A549 (cell line): ENCODE measurements at regions not wholly inside any gene's neighbourhood (a gene's known extent, or its start where the extent isn't known, plus 50 kb on each side); places are given as distances from the start of the nearest gene placed in this dataset.
A peak's percentile ranks its signal among the peaks of the same experiment; 100 is the strongest.

Experiments used
- ATAC-seq, 2 experiments: fragments of 200-7000 bp in 1 of 2; fragments of >200 bp in 1 of 2; cut with Nextera tagmentation in 1 of 2; cut with Tn5 transposase in 1 of 2; 3 replicates each; pipeline versions ENCODE4 v1.8.0 to v1.9.1; 2018 to 2020; ENCODE audit warnings: mild to moderate bottlenecking in 1 of 2, moderate library complexity in 1 of 2
- CTCF ChIA-PET: fragments of 300-600 bp; sonication (Branson Sonifier 250); formaldehyde crosslinking; extraction: SDS; loops from one replicate; lab custom pipeline; 2021; ENCODE audit warnings: antibody characterized with exemption, inconsistent platforms; lab: Yijun Ruan, JAX
- POLR2A ChIA-PET: fragments of 350-600 bp; formaldehyde crosslinking; extraction: SDS; loops from one replicate; lab custom pipeline; 2021; ENCODE audit warnings: antibody characterized with exemption, inconsistent platforms; lab: Yijun Ruan, JAX
- DNase-seq, 2 experiments: peaks; one replicate each; pipeline versions ENCODE4 v3.0.0 to v3.0.0-alpha.2; 2011 to 2016; ENCODE audit warnings: low read depth in 1 of 2, low spot score in 1 of 2
- FAIRE-seq: peaks from 2 replicates; lab custom pipeline; 2011; peaks lifted over from hg19 to GRCh38; lab: Jason Lieb, UNC
- H3K27ac ChIP-seq, 2 experiments: fragments of >200 bp; sonication (Bioruptor Twin); formaldehyde crosslinking; 3 replicates each; pipeline ENCODE4 v1.5.1; 2016 to 2017
- H3K4me1 ChIP-seq: fragments of >200 bp; sonication (Bioruptor Twin); formaldehyde crosslinking; 3 replicates; pipeline ENCODE4 v1.6.1; 2016
- H3K4me2 ChIP-seq: fragments of >200 bp; sonication (Bioruptor Twin); formaldehyde crosslinking; 3 replicates; pipeline ENCODE4 v1.6.1; 2016
- H3K4me3 ChIP-seq: fragments of >200 bp; sonication (Bioruptor Twin); formaldehyde crosslinking; 3 replicates; pipeline ENCODE4 v1.5.1; 2016
- H3K9me3 ChIP-seq: fragments of >200 bp; sonication (Bioruptor Twin); formaldehyde crosslinking; 3 replicates; pipeline ENCODE4 v1.6.1; 2016
- ATOH8 ChIP-seq: fragments of 250-450 bp; sonication (Bioruptor Pico); IDR thresholded peaks from 2 replicates; pipeline ENCODE4 v1.5.0; 2020; ENCODE audit warnings: low read depth, mild to moderate bottlenecking, moderate library complexity
- CBX2 ChIP-seq: fragments of 200-600 bp; sonication (generic); IDR thresholded peaks from 2 replicates; pipeline ENCODE4 v1.6.1; 2016; ENCODE audit warnings: low read depth, mild to moderate bottlenecking, borderline replicate concordance
- CBX8 ChIP-seq: fragments of 200-600 bp; sonication (generic); IDR thresholded peaks from 2 replicates; pipeline ENCODE4 v1.6.1; 2016
- CHD2 ChIP-seq: fragments of 150-350 bp; IDR thresholded peaks from 2 replicates; pipeline ENCODE4 v1.6.1; 2014; ENCODE audit warnings: low read length; ENCODE audit not compliant: partially characterized antibody
- FOSL2 ChIP-seq, 2 experiments: fragments of 450-650 bp in 1 of 2; fragments of >200 bp in 1 of 2; sonication (Bioruptor Twin) in 1 of 2; formaldehyde crosslinking; IDR thresholded peaks; 2 replicates each; pipeline versions ENCODE4 v1.5.0 to v1.6.1; 2016 to 2020; ENCODE audit warnings: mild to moderate bottlenecking in 1 of 2, moderate library complexity in 1 of 2
- HEYL ChIP-seq: fragments of 250-450 bp; sonication (Bioruptor Pico); IDR thresholded peaks from 2 replicates; pipeline ENCODE4 v1.8.0; 2021; ENCODE audit warnings: mild to moderate bottlenecking, moderate library complexity
- HOXB5 ChIP-seq: fragments of 250-450 bp; sonication (Bioruptor Pico); IDR thresholded peaks from 2 replicates; pipeline ENCODE4 v1.5.0; 2020; ENCODE audit warnings: mild to moderate bottlenecking, moderate library complexity
- JUN ChIP-seq, 2 experiments: fragments of >200 bp; sonication (Bioruptor Twin); formaldehyde crosslinking; IDR thresholded peaks; 2 replicates in 1 of 2; 3 replicates in 1 of 2; pipeline ENCODE4 v1.6.1; 2016 to 2017
- KDM5A ChIP-seq: fragments of 200-600 bp; sonication (generic); IDR thresholded peaks from 2 replicates; pipeline ENCODE4 v1.6.1; 2016; ENCODE audit warnings: antibody characterized with exemption, mild to moderate bottlenecking
- MAZ ChIP-seq: fragments of 150-350 bp; IDR thresholded peaks from 2 replicates; pipeline ENCODE4 v1.6.1; 2014; ENCODE audit warnings: antibody characterized with exemption, low read depth, low read length, borderline replicate concordance
- NPAS2 ChIP-seq: fragments of 250-450 bp; sonication (Bioruptor Pico); IDR thresholded peaks from 2 replicates; pipeline ENCODE4 v1.8.0; 2022; ENCODE audit warnings: mild to moderate bottlenecking, moderate library complexity, borderline replicate concordance
- POLR2A ChIP-seq: IDR thresholded peaks from 2 replicates; pipeline ENCODE4 v1.6.1; 2012; ENCODE audit warnings: mild to moderate bottlenecking, low read length
- RAD21 ChIP-seq, 2 experiments: fragments of >200 bp in 1 of 2; sonication (Bioruptor Twin) in 1 of 2; formaldehyde crosslinking in 1 of 2; IDR thresholded peaks in 1 of 2; conservative IDR thresholded peaks in 1 of 2; 2 replicates in 1 of 2; 3 replicates in 1 of 2; pipeline ENCODE4 v1.6.1; 2012 to 2018; ENCODE audit warnings: inconsistent platforms in 1 of 2
- RCOR1 ChIP-seq: fragments of 150-350 bp; IDR thresholded peaks from 2 replicates; pipeline ENCODE4 v1.6.1; 2014; ENCODE audit warnings: antibody characterized with exemption, low read length, low read depth
- SMC3 ChIP-seq: fragments of >200 bp; sonication (Bioruptor Twin); formaldehyde crosslinking; IDR thresholded peaks from 3 replicates; pipeline ENCODE4 v1.6.1; 2018; ENCODE audit warnings: inconsistent platforms
- SREBF2 ChIP-seq: fragments of 450-650 bp; IDR thresholded peaks from 2 replicates; pipeline ENCODE4 v1.6.1; 2014; ENCODE audit warnings: mild to moderate bottlenecking, moderate library complexity
- TFCP2L1 ChIP-seq: fragments of 250-450 bp; sonication (Bioruptor Pico); IDR thresholded peaks from 2 replicates; pipeline ENCODE4 v1.5.0; 2021; ENCODE audit warnings: mild to moderate bottlenecking
- WGBS: methylation state at CpG from one replicate; pipeline ENCODE4 v1.1.6; 2017; ENCODE audit errors: missing lambda C conversion rate; 5-methylcytosine and 5-hydroxymethylcytosine counted together
- TF ChIP-seq, protein P1 (sequence below): IDR thresholded peaks from 2 replicates; pipeline ENCODE4 v1.6.1; 2012
- TF ChIP-seq, protein P2 (sequence below): fragments of >200 bp; sonication (Bioruptor Twin); formaldehyde crosslinking; IDR thresholded peaks from 3 replicates; pipeline ENCODE4 v1.5.1; 2016
- TF ChIP-seq, protein P3 (sequence below): fragments of 200-600 bp; sonication (generic); IDR thresholded peaks from 2 replicates; pipeline ENCODE4 v1.6.1; 2016; ENCODE audit warnings: antibody characterized with exemption, mild to moderate bottlenecking, moderate library complexity

- H3K9me3 ChIP-seq, result no peaks in the 10 kb centered on the region
- ChIA-PET CTCF (interaction anchor here (0.5 to 4.6 kb wide), 46 partner anchors 8 to 533 kb away, joined by 3 to 53 read pairs (median 5); no protein-coding TSS in a partner anchor), POLR2A (no interaction called here)
- FAIRE-seq (no peak), DNase-seq (peak; percentile 43 to 63), ATAC-seq (peak; percentile 83 to 85)
- H3K4me1 ChIP-seq, result peaks cover 41% of the 10 kb centered on the region
- H3K4me2 ChIP-seq, result peak overlapping the region; percentile 4; the same call in 1 of the 3 replicates
- 33% methylated on average over 3 of the region's 3 CpGs for WGBS
- no peak overlapping the region for H3K4me3 ChIP-seq
- H3K27ac ChIP-seq, result peak overlapping the region in 1 of 2 experiments; percentile 45; a peak in 4 of 6 replicates
- TF ChIP-seq, protein P1, sequence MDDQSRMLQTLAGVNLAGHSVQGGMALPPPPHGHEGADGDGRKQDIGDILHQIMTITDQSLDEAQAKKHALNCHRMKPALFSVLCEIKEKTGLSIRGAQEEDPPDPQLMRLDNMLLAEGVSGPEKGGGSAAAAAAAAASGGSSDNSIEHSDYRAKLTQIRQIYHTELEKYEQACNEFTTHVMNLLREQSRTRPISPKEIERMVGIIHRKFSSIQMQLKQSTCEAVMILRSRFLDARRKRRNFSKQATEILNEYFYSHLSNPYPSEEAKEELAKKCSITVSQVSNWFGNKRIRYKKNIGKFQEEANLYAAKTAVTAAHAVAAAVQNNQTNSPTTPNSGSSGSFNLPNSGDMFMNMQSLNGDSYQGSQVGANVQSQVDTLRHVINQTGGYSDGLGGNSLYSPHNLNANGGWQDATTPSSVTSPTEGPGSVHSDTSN, result no peak
- no peak for TF ChIP-seq MAZ
- TF ChIP-seq RAD21 (conservative IDR thresholded peaks at IDR 0.05 in 1 of 2, IDR thresholded peaks at IDR 0.05 in 1 of 2), result peak; percentile 63 to 76
- peak; percentile 71 for TF ChIP-seq SMC3
- TF ChIP-seq, protein P2, sequence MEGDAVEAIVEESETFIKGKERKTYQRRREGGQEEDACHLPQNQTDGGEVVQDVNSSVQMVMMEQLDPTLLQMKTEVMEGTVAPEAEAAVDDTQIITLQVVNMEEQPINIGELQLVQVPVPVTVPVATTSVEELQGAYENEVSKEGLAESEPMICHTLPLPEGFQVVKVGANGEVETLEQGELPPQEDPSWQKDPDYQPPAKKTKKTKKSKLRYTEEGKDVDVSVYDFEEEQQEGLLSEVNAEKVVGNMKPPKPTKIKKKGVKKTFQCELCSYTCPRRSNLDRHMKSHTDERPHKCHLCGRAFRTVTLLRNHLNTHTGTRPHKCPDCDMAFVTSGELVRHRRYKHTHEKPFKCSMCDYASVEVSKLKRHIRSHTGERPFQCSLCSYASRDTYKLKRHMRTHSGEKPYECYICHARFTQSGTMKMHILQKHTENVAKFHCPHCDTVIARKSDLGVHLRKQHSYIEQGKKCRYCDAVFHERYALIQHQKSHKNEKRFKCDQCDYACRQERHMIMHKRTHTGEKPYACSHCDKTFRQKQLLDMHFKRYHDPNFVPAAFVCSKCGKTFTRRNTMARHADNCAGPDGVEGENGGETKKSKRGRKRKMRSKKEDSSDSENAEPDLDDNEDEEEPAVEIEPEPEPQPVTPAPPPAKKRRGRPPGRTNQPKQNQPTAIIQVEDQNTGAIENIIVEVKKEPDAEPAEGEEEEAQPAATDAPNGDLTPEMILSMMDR, result peak; percentile 77
- no peak for TF ChIP-seq RCOR1
- no peak for TF ChIP-seq HEYL (CRISPR knock-in tag)
- TF ChIP-seq CBX8, result no peak
- no peak for TF ChIP-seq JUN (IDR thresholded peaks at IDR 0.05)
- TF ChIP-seq CHD2, result no peak
- no peak for TF ChIP-seq FOSL2 (IDR thresholded peaks at IDR 0.05)
- TF ChIP-seq FOSL2 (CRISPR knock-in tag; IDR thresholded peaks at IDR 0.05), result 0 out of 2 replicates have a peak, but pooled peaks have one; percentile 29
Observed at GRCh38 chr7:130982160-130982638, 248.2 kb upstream of the KLF14 start.

GRCh38 chr7:130982651-130983050, 248.6 kb upstream of the KLF14 start:
- TF ChIP-seq CBX2, result no peak
- TF ChIP-seq RAD21 (conservative IDR thresholded peaks at IDR 0.05 in 1 of 2, IDR thresholded peaks at IDR 0.05 in 1 of 2), result no peak
- no peak for TF ChIP-seq KDM5A
- TF ChIP-seq FOSL2 (IDR thresholded peaks at IDR 0.05), result no peak
- TF ChIP-seq FOSL2 (CRISPR knock-in tag; IDR thresholded peaks at IDR 0.05), result no peak
- TF ChIP-seq SREBF2, result no peak
- TF ChIP-seq SMC3, result no peak
- no peak for TF ChIP-seq HOXB5
- no peak for TF ChIP-seq POLR2A
- TF ChIP-seq, protein P3, sequence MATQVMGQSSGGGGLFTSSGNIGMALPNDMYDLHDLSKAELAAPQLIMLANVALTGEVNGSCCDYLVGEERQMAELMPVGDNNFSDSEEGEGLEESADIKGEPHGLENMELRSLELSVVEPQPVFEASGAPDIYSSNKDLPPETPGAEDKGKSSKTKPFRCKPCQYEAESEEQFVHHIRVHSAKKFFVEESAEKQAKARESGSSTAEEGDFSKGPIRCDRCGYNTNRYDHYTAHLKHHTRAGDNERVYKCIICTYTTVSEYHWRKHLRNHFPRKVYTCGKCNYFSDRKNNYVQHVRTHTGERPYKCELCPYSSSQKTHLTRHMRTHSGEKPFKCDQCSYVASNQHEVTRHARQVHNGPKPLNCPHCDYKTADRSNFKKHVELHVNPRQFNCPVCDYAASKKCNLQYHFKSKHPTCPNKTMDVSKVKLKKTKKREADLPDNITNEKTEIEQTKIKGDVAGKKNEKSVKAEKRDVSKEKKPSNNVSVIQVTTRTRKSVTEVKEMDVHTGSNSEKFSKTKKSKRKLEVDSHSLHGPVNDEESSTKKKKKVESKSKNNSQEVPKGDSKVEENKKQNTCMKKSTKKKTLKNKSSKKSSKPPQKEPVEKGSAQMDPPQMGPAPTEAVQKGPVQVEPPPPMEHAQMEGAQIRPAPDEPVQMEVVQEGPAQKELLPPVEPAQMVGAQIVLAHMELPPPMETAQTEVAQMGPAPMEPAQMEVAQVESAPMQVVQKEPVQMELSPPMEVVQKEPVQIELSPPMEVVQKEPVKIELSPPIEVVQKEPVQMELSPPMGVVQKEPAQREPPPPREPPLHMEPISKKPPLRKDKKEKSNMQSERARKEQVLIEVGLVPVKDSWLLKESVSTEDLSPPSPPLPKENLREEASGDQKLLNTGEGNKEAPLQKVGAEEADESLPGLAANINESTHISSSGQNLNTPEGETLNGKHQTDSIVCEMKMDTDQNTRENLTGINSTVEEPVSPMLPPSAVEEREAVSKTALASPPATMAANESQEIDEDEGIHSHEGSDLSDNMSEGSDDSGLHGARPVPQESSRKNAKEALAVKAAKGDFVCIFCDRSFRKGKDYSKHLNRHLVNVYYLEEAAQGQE, result no peak
- TF ChIP-seq MAZ, result no peak
- no peak for TF ChIP-seq CBX8
- no peak for TF ChIP-seq CHD2
- no peak for TF ChIP-seq NPAS2 (CRISPR knock-in tag)
- no peak for TF ChIP-seq TFCP2L1 (CRISPR knock-in tag)
- no peak for TF ChIP-seq ATOH8 (CRISPR knock-in tag)
- TF ChIP-seq, all 56 proteins: peak for 0
- Histone ChIP-seq H3K4me1 (peaks cover 46% of the 10 kb centered on the region), H3K27ac (peak overlapping the region in 1 of 2 experiments; percentile 45; a peak in 4 of 6 replicates), H3K4me2 (no peak overlapping the region), H3K9me3 (no peaks in the 10 kb centered on the region), H3K4me3 (no peak overlapping the region)
- FAIRE-seq (no peak), DNase-seq (no peak), ATAC-seq (no peak)
- ChIA-PET POLR2A (no interaction called here), CTCF (interaction anchor here (0.7 to 4.6 kb wide), 39 partner anchors 8 to 532 kb away, joined by 3 to 53 read pairs (median 6); no protein-coding TSS in a partner anchor)
- WGBS, result 29% methylated on average over 3 of the region's 3 CpGs
